Liver (tissue), 3 donors: ENCODE measurements at regions not wholly inside any gene's neighbourhood (a gene's known extent, or its start where the extent isn't known, plus 50 kb on each side); places are given as distances from the start of the nearest gene placed in this dataset.
"Not testable (repeated sequence)": the region's sequence is repeated elsewhere in the genome, so short reads cannot be mapped to it uniquely, and the experiment has no call there.

Source experiments
- ATF3 ChIP-seq: IDR thresholded peaks from 2 replicates; pipeline ENCODE4 v1.6.1; 2016; ENCODE audit warnings: antibody characterized with exemption
- FOXA1 ChIP-seq: IDR thresholded peaks from 2 replicates; pipeline ENCODE4 v1.6.1; 2016; ENCODE audit warnings: antibody characterized with exemption
- GABPA ChIP-seq, 2 donors: IDR thresholded peaks in 1 of 2; conservative IDR thresholded peaks in 1 of 2; 2 replicates each; pipeline ENCODE4 v1.6.1; 2016; ENCODE audit warnings: antibody characterized with exemption in 2 of 2, mild to moderate bottlenecking in 1 of 2, moderate library complexity in 1 of 2
- MAX ChIP-seq: IDR thresholded peaks from 2 replicates; pipeline ENCODE4 v1.6.1; 2016; ENCODE audit warnings: antibody characterized with exemption
- REST ChIP-seq: IDR thresholded peaks from 2 replicates; pipeline ENCODE4 v1.6.1; 2016; ENCODE audit warnings: antibody characterized with exemption, mild to moderate bottlenecking
- RXRA ChIP-seq, 2 donors: IDR thresholded peaks; 2 replicates each; pipeline ENCODE4 v1.6.1; 2017 to 2018; ENCODE audit warnings: antibody characterized with exemption in 2 of 2, mild to moderate bottlenecking in 1 of 2
- SP1 ChIP-seq: IDR thresholded peaks from 2 replicates; pipeline ENCODE4 v1.6.1; 2018; ENCODE audit warnings: antibody characterized with exemption, mild to moderate bottlenecking
- TAF1 ChIP-seq: conservative IDR thresholded peaks from 2 replicates; pipeline ENCODE4 v1.6.1; 2016; ENCODE audit warnings: antibody characterized with exemption, mild to moderate bottlenecking
- YY1 ChIP-seq: IDR thresholded peaks from 2 replicates; pipeline ENCODE4 v1.6.1; 2016; ENCODE audit warnings: antibody characterized with exemption, mild to moderate bottlenecking
- TF ChIP-seq, protein P1 (sequence below): fragments of 150-350 bp; IDR thresholded peaks from 2 replicates; pipeline ENCODE4 v1.5.1; 2017; ENCODE audit warnings: improper control_type of control experiment, low read depth, low read length; ENCODE audit not compliant: missing input control
- donor health status: healthy.
- donor health status: healthy.

GRCh38 chr7:138397071-138397433, 63.0 kb upstream of the TRIM24 start:
- TF ChIP-seq, protein P1, sequence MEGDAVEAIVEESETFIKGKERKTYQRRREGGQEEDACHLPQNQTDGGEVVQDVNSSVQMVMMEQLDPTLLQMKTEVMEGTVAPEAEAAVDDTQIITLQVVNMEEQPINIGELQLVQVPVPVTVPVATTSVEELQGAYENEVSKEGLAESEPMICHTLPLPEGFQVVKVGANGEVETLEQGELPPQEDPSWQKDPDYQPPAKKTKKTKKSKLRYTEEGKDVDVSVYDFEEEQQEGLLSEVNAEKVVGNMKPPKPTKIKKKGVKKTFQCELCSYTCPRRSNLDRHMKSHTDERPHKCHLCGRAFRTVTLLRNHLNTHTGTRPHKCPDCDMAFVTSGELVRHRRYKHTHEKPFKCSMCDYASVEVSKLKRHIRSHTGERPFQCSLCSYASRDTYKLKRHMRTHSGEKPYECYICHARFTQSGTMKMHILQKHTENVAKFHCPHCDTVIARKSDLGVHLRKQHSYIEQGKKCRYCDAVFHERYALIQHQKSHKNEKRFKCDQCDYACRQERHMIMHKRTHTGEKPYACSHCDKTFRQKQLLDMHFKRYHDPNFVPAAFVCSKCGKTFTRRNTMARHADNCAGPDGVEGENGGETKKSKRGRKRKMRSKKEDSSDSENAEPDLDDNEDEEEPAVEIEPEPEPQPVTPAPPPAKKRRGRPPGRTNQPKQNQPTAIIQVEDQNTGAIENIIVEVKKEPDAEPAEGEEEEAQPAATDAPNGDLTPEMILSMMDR: not testable (repeated sequence)
- TF ChIP-seq MAX; GABPA (IDR thresholded peaks at IDR 0.05 in 1 of 2, conservative IDR thresholded peaks at IDR 0.05 in 1 of 2); REST; SP1; ATF3; FOXA1; TAF1; YY1; RXRA (IDR thresholded peaks at IDR 0.05): not testable (repeated sequence)
